ENCODE measurements at regions not wholly inside any gene's neighbourhood (a gene's known extent, or its start where the extent isn't known, plus 50 kb on each side); places are given as distances from the start of the nearest gene placed in this dataset.

DNA sequence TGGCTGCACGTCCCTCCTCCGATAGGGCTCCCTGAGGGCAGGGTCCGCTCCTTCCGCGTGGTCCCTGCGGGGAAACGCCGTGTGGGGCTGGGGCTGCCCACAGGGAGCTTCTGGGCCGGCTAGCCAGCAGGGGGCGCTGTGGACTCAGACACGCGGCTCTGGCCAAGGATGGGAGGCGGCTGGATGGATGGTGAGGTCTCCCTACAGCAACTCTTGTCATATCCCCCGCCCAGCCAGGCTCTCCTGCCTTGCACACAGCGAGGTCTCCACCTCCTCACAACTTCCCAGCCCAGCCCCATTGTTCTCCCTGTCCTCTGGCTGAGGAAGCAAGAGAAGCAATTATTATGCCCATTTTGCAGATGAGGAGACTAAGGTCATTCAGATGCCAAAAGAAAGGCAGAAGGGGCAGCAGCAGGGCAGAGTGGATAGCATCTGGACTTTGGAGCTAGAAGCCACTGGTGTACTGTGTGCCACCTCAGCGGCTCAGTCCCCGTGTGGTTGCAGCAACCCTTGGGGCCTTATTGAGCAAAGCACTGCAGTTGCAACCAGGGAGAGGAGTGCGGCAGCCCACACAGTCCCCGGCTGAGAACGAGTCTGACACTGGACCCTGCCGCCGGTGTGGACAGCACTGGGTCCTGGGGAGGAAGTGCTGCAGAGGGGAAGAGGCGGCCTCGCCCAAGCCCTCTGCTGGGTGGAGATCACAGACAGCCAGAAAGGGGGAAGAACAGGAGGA lies 99.0 kb downstream of the ZFP36L2 start:
- POLR2A ChIA-PET = no interaction called here
- TF ChIP-seq, protein P1, sequence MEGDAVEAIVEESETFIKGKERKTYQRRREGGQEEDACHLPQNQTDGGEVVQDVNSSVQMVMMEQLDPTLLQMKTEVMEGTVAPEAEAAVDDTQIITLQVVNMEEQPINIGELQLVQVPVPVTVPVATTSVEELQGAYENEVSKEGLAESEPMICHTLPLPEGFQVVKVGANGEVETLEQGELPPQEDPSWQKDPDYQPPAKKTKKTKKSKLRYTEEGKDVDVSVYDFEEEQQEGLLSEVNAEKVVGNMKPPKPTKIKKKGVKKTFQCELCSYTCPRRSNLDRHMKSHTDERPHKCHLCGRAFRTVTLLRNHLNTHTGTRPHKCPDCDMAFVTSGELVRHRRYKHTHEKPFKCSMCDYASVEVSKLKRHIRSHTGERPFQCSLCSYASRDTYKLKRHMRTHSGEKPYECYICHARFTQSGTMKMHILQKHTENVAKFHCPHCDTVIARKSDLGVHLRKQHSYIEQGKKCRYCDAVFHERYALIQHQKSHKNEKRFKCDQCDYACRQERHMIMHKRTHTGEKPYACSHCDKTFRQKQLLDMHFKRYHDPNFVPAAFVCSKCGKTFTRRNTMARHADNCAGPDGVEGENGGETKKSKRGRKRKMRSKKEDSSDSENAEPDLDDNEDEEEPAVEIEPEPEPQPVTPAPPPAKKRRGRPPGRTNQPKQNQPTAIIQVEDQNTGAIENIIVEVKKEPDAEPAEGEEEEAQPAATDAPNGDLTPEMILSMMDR (IDR thresholded peaks at IDR 0.05; ENCODE audit: control extremely low read depth, extremely low read depth, low read depth, missing control alignments) = peak; percentile 76
- DNase-seq (ENCODE audit: extremely low spot score) = peak; percentile 82
- CTCF ChIA-PET = interaction anchor here (0.7 to 12.5 kb wide), 20 partner anchors 12 to 470 kb away, joined by 3 to 169 read pairs (median 4); partner anchors contain the start of genes THADA and ZFP36L2

DNA sequence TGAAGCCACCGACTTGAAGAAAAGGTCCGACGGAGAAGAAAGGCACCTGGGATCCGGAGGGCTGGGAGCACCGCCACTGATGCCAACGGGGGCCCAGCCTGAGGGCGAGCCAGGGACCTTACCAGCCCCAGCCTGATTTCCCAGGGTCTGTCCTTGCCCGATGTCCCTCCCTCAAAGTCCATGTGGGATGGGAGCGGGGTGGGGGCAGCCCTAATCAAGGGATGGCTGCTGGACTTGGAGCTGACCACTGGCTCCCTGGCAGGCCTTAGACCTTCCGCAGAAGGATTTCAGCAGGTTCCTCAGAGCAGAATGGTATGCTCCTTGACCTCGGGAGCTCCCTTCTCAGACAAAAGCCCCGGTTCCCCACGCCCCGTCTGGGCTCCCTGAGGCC lies 99.6 kb downstream of the ZFP36L2 start:
- no peak for DNase-seq (ENCODE audit: extremely low spot score)
- POLR2A ChIA-PET = no interaction called here
- TF ChIP-seq, protein P1 (IDR thresholded peaks at IDR 0.05; ENCODE audit: control extremely low read depth, extremely low read depth, low read depth, missing control alignments) = no peak
- CTCF ChIA-PET = interaction anchor here (0.7 to 12.5 kb wide), 20 partner anchors 12 to 471 kb away, joined by 3 to 169 read pairs (median 4); partner anchors contain the start of genes THADA and ZFP36L2

DNA sequence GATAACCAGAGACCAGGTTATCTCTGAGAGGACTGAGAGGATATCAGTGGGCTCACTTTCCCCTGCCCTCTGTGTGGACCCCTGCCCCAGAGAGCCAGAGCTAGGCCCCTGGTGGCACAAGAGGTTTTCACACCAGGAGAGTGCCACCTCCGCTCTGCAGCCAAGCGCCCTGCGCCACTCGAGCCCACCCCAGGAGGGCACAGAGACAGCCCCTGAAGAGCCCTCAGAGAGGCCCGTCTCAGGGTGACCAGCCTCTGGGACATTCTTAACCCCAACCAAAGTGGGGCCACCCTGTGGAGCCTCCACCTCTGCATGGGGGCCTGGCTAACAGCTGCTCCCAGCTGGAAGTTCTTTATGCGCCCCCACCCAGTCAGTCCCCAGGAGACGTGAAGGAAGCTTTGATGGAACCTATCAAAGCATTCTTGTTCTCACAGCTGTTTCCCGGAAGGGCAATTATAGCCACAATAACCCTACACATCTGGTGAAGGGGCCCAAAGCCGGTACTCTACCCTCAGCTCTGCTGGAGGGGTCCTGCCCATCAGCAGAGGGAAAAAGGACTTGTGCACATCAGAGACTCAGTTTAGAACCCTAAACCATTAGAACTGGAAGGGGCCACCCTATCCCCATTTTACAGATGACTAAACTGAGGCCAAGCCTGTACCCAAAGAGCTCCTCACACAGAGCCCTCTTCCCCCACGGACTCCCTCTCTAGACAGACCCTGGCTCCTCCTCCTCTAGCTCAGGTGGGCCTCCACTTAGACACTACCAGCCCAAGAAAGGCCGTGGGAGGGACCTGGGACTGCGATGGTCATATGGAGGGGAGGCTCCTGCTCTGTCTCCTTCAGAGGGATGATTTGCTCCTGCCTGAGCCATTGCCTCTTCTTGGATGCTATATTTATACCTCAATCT lies 101.1 kb downstream of the ZFP36L2 start:
- ChIA-PET CTCF (interaction anchor here (0.8 to 12.5 kb wide), 5 partner anchors 19 to 360 kb away, joined by 3 to 169 read pairs (median 3); partner anchors contain the start of gene ZFP36L2), POLR2A (no interaction called here)
- peak; percentile 17 for DNase-seq (ENCODE audit: extremely low spot score)
- TF ChIP-seq, protein P1 (IDR thresholded peaks at IDR 0.05; ENCODE audit: control extremely low read depth, extremely low read depth, low read depth, missing control alignments) = no peak

DNA sequence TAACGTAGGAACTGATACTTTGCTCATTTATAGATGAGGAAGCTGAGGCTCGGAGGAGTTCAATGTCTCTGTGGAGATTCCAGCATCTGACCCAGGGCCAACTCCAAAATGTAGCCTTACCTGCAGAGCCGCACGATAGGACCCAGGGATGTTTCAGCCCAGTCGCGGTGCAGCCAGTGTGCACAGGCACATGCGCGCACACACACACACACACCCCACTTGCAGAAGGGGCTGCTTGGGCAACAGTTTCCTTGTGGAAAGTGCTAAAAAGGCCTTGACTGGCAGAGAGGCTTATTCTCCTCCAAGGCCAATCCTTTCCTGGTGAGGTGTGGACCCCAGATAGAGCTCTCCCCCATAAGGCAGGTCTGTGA lies 101.7 kb downstream of the ZFP36L2 start:
- TF ChIP-seq, protein P1 (IDR thresholded peaks at IDR 0.05; ENCODE audit: control extremely low read depth, extremely low read depth, low read depth, missing control alignments) = no peak
- ChIA-PET POLR2A (no interaction called here), CTCF (interaction anchor here (0.8 to 12.5 kb wide), 5 partner anchors 10 to 360 kb away, joined by 3 to 169 read pairs (median 6); partner anchors contain the start of gene ZFP36L2)
- no peak for DNase-seq (ENCODE audit: extremely low spot score)

DNA sequence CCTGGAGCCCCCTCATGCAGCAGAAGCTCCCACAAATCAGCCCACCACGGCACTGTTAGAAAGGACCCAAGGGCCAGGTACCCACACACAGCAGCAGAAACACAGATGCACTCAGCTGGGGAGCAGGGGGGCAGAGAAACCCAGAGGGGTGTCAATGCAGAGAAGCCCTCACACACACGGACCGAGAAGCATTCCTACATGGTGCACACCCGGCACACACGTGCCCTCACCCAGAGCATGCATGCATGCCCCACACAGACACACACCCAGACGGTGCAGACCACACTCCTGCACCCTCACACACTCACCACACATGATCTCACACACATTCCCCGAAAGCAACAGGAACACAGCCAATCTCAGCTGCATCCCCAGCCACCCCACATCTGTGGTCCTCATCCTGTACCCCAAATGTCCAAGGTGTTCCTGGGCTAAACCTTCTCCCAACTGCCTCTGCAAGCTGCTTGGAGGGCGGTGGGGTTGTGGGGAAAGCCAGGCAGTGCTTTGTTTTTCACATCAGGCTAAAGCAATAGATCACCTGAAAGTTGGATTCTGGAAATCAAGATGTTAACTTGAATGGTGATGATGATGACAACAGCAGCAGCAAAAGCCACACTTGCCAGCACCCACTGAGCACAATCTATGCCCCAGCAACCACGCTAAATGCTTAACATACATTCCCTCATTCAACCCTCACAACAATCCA lies 102.3 kb downstream of the ZFP36L2 start:
- POLR2A ChIA-PET = no interaction called here
- TF ChIP-seq, protein P1 (IDR thresholded peaks at IDR 0.05; ENCODE audit: control extremely low read depth, extremely low read depth, low read depth, missing control alignments) = no peak
- DNase-seq (ENCODE audit: extremely low spot score) = peak; percentile 8
- CTCF ChIA-PET = interaction anchor here (0.8 to 12.5 kb wide), 5 partner anchors 9 to 177 kb away, joined by 3 to 169 read pairs (median 4); partner anchors contain the start of gene ZFP36L2

DNA sequence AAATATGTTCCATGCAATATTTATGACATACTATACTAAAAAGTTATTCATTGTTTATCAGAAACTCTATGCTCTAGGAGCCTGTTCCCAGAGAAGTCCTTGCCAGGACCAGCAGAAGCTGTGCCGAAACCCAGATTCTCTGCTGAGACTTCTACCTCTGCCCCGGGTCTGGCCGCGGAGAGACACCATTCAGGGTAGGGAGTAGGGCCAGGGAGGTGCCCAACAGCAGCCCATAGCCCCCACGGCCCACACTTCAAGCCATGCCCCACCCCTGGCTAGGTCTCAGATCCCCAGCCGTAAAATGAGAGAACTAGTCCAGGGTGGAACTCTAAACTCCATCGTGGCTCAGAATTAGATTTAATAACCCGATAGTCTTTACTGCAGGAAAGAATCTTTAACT lies 102.9 kb downstream of the ZFP36L2 start:
- ChIA-PET POLR2A (no interaction called here), CTCF (interaction anchor here (1.1 to 1.8 kb wide), 2 partner anchors 8 to 12 kb away, joined by 3 to 4 read pairs; no protein-coding TSS in a partner anchor)
- TF ChIP-seq, protein P1 (IDR thresholded peaks at IDR 0.05; ENCODE audit: control extremely low read depth, extremely low read depth, low read depth, missing control alignments) = no peak
- peak; percentile 4 for DNase-seq (ENCODE audit: extremely low spot score)

Measured in GM10248 (cell line).